HG03135 (cell line): ENCODE measurements at regions not wholly inside any gene's neighbourhood (a gene's known extent, or its start where the extent isn't known, plus 50 kb on each side); places are given as distances from the start of the nearest gene placed in this dataset.

Source experiments
- ATAC-seq: cut with Tn5 transposase; IDR thresholded peaks from one replicate; pipeline ENCODE4 v1.9.1; 2021; ENCODE audit warnings: mild to moderate bottlenecking, moderate library complexity; ENCODE audit not compliant: unreplicated experiment

GRCh38 chr5:15215056-15215455 is 284.9 kb upstream of the FBXL7 start:
- ATAC-seq = no peak

DNA sequence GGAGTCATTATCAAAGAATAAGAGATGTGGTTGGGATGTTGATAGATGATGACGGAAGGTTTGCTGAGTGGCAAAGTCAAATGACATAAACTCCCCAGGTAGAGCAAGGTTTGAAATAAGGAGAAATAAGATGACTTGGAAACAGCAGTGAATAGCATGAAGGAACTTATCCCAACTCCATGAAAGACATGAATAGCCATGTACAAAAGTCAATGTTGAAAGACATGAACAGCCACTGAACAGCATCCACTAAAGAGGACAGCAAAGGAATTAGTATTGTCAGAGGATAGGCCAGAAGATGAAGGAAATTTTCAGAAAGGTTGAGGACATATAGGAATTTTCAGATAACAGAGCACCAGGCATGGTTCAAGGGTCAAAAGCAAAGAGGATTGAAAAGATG is 286.0 kb upstream of the FBXL7 start:
- ATAC-seq = no peak

- no peak for ATAC-seq
Measured at GRCh38 chr5:15209053-15209762, 290.8 kb upstream of the FBXL7 start.

GRCh38 chr5:15206133-15206532 is 293.8 kb upstream of the FBXL7 start:
- ATAC-seq = no peak

DNA sequence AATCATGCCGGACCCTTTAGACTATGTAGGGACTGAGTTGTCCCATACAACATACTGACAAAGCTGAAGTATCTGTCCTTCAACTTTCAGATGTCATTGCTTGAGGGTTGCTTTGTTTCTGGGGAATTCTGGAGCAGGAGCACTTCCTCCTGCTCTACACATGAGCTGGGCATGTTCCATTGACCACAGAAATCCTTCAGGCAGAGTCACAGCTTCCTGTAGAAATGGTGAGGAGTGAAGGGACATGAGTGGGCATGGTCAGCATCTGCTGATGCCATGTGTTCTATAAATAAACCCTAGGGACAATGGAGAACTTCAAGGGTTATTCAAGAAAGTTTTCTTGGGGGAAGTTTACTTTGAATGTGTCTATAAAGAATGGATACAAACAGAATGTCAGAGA is 296.6 kb upstream of the FBXL7 start:
- ATAC-seq = no peak

GRCh38 chr5:15191012-15191411 is 309.0 kb upstream of the FBXL7 start:
- ATAC-seq = no peak

DNA sequence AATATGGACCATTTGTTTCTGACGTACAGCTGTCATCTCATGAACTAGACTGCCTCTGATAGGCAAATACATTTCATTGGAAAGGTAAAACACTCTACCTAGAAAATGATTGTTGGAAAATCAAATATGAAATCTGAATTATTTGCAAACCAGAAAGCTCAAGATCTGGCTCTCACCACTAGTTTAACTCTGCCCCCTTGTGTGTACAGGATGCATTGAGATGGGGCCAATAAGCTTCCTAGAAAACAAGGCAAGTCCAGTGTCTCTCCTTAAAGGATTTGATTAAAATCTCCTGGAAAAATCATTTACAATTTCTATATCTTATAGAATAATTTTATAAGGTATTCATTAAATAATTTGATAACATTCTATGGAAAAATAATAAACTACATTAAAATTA is 311.9 kb upstream of the ANKH start:
- ATAC-seq = no peak

- no peak for ATAC-seq
Measured at GRCh38 chr5:15170173-15170572, 298.6 kb upstream of the ANKH start.

- no peak for ATAC-seq
Measured at GRCh38 chr5:15168358-15168757, 296.8 kb upstream of the ANKH start.

DNA sequence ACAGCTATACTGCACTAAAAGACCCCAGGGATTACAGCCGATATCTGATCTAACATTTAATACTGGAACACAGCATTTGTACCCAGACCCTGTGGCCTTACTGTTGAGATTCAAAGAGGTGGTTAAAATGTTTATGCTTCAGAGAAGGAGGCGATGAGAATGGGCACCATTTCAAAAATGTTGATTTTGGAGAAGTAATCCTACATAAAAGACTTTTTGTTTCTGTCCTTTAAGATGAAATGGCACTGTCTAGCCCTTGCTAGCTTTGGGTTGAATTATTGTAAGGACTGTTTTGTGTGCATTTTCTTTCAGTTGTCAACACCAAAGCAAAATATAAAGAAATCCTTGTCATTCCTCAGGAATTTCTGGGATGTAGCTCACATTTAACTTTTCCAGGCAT is 288.5 kb upstream of the ANKH start:
- ATAC-seq = no peak

DNA sequence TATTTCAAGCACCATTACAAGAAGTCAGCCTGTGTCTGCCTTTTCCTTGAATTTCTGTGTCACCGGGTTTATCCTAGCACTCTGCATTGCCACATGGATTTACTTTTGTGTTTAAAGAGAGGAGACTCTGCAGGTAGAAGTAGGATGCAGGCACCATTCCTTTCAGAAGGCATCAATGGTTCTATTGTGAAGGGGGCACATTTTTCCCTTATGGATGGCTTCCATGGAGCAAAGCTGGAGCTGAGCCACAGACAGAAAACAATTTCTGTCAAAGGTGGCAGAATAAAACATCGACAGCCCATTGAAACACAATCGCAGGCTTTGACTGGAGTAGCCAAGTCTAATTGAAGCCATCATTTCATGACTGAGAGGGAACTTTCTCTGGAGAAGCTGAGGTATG is 288.0 kb upstream of the ANKH start:
- ATAC-seq = no peak

DNA sequence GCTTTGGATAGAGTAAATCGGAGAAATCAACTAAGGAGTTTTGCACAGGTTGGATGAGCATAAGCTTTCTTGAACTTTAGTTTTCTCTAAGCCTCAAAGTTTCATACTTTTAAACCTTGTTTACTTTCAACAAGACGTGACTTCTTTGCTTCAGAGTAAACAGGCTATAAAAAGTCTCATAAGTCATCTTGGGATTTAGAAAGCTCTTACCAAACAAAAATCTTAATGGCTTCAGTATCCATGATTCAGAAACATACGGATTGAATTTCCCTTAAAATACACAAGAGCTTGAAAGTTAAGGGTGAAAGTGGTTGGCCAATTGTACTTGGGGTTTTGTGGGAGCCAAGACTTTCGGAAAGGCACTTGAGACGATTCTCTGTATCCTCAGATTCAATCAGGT is 270.9 kb upstream of the ANKH start:
- no peak for ATAC-seq

DNA sequence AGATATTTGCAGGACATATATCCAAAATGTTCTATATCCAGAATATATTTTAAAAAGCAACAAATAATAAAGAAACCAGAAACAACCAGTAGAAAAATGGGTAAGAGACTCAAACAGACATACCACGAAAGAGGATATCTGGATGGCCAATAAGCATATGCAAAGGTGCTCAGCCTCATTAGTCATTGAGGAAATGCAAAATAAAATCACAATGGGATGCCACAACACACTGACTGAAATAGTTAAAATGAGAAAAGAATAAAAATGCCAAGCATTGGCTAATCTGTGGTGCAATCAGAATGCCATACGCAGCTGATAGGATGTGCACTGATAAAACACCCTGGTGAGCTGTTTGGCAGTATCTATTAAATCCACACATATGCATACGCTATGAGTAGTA is 265.8 kb upstream of the ANKH start:
- ATAC-seq = no peak

DNA sequence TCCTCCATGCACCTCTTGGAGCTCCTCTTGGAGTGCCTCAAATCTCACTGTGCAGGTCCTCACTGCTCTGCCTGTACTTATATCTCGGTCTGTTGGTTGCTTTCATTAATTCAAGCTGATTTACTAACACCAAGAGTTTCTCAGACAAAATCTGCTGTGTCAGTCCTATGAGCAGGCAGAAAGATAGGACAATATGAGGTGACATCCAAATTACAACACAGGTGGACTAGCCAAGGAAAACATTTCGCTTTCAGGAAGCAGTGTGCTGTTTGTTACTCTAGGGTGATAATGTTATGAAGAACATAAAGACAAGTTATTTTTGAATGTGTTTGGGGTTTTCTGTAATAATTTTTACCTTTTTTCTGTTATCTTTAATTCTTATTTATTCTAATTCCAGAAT is 264.1 kb upstream of the ANKH start:
- no peak for ATAC-seq

- no peak for ATAC-seq
Measured at GRCh38 chr5:15133456-15133965, 261.9 kb upstream of the ANKH start.

GRCh38 chr5:15132816-15133405 is 261.3 kb upstream of the ANKH start:
- no peak for ATAC-seq

GRCh38 chr5:15131909-15132308 is 260.3 kb upstream of the ANKH start:
- ATAC-seq = no peak

- ATAC-seq = no peak
Measured at GRCh38 chr5:15124871-15125568, 253.4 kb upstream of the ANKH start.

GRCh38 chr5:15124461-15124860 is 252.9 kb upstream of the ANKH start:
- ATAC-seq = no peak

DNA sequence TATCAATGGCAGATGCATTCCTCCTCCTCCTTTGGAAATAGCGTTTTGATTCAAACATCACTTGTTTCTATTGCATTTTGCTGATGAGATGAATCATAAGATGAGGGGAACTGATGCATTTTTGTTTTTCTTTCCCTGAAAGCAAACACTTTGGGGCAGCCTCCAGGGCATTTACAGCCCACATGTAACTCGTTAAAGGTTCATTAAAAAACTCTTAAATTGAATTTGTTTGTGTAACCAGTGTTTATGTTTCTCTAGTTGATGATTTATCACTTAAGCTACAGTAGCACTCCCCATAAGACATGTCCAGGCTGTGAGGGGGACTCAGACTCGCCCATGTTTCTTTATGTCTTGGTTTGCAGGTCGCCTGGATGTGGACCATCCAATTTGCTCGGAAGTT is 246.1 kb upstream of the ANKH start:
- no peak for ATAC-seq

DNA sequence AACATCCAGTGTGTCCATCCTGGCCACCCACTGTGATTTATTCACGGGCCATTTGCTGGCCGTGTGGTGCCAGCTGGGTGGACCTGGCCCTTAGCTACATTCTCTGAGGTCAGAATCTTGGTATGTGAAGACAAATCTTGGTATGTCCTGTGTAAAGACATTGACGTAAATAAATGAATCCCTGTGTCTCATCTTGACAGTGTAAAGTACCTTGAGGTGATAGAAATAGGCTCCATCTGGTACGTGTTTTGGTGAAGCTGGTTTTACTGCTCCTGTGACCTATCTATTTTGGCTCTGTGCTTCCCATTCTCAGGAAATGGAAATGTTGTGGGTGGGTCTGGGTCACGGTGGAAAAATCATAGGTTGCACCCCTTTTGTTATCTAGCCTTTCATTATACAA is 245.4 kb upstream of the ANKH start:
- no peak for ATAC-seq
